ENCODE measurements at regions not wholly inside any gene's neighbourhood (a gene's known extent, or its start where the extent isn't known, plus 50 kb on each side); places are given as distances from the start of the nearest gene placed in this dataset.

DNA sequence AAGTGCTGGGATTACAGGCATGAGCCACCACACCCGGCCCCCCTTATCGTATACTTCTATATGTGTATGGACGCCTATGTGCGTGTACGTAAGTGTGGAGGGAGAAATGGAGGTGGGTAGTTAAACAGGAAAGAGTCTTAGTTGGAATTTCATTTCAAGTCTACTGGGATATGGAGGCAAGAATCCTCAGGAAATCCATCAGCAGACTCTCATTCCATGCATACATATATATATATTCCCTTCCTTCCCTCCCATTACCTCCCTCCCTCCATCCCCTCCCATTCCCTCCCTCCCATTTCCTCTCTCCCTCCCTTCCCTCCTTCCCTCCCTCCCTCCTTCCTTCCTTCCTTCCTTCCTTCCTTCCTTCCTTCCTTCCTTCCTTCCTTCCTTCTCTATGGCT is 391.7 kb upstream of the RBFOX1 start:
- Histone ChIP-seq H3K27me3 (no peaks in the 10 kb centered on the region), H3K9me3 (no peaks in the 10 kb centered on the region), H3K27ac (no peak overlapping the region), H3K4me3 (no peak overlapping the region), H3K4me1 (no peaks in the 10 kb centered on the region), H3K36me3 (no peaks in the 10 kb centered on the region)
- ATAC-seq (no peak), DNase-seq (no peak)
- no peak for TF ChIP-seq POLR2A (IDR thresholded peaks at IDR 0.05)
- TF ChIP-seq, protein P1, sequence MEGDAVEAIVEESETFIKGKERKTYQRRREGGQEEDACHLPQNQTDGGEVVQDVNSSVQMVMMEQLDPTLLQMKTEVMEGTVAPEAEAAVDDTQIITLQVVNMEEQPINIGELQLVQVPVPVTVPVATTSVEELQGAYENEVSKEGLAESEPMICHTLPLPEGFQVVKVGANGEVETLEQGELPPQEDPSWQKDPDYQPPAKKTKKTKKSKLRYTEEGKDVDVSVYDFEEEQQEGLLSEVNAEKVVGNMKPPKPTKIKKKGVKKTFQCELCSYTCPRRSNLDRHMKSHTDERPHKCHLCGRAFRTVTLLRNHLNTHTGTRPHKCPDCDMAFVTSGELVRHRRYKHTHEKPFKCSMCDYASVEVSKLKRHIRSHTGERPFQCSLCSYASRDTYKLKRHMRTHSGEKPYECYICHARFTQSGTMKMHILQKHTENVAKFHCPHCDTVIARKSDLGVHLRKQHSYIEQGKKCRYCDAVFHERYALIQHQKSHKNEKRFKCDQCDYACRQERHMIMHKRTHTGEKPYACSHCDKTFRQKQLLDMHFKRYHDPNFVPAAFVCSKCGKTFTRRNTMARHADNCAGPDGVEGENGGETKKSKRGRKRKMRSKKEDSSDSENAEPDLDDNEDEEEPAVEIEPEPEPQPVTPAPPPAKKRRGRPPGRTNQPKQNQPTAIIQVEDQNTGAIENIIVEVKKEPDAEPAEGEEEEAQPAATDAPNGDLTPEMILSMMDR (IDR thresholded peaks at IDR 0.05 in 4 of 5, conservative IDR thresholded peaks at IDR 0.05 in 1 of 5): no peak
- in situ Hi-C loops (cut with MboI; ENCODE audit: low sequenced_read_pairs in 4 of 4) (no loop called here), intact Hi-C loops (cut with DNase I; ENCODE audit: low total_unique reads) (no loop called here)

DNA sequence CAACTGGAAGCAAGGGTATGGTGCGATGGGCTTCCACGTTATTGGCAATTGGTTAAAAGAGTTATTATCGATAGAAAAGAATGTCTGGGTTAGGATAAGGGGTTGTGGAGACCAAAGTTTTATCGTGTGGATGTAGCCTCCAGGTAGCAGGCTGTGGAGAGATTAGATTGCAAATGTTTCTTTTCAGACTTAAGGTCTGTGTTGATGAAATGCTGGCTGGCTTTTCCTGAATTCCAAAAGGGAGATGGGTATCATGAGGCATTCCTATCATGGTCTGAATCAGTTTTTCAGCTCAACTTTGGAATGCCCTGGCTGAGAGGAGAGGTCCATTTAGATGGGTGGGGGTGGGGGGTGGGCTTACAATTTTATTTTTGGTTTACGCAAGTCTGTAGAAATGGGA is 395.0 kb upstream of the RBFOX1 start:
- DNase-seq (no peak), ATAC-seq (no peak)
- intact Hi-C loops (cut with DNase I; ENCODE audit: low total_unique reads): no loop called here
- Histone ChIP-seq H3K36me3 (no peaks in the 10 kb centered on the region), H3K4me1 (no peaks in the 10 kb centered on the region), H3K4me3 (no peak overlapping the region), H3K9me3 (no peaks in the 10 kb centered on the region), H3K27me3 (no peaks in the 10 kb centered on the region), H3K27ac (no peak overlapping the region)
- in situ Hi-C loops (cut with MboI; ENCODE audit: low sequenced_read_pairs in 4 of 4): no loop called here
- TF ChIP-seq POLR2A (IDR thresholded peaks at IDR 0.05): no peak
- TF ChIP-seq, protein P1 (IDR thresholded peaks at IDR 0.05 in 4 of 5, conservative IDR thresholded peaks at IDR 0.05 in 1 of 5): no peak

DNA sequence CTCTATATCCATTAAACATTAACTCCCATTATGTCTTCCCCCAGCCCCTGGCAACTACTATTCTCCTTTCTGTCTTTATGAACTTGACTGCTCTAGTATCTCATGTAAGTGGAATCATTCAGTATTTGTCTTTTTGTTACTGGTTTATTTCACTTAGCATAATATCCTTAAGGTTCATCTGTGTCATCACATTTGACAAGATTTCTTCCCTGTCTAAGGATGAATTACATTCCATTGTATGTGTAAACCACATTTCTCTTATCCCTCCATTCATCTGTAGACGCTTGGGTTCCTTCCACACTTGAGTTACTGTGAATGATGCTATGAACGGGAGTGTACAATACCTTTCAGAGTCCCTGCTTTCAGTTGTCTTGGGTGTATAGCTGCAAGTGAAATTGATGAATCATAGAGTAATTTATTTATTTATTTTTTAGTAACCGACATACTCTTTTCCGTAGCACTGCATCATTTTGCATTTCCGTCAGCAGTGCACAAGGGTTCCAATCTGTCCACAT is 399.7 kb upstream of the RBFOX1 start:
- no peak overlapping the region for H3K27ac ChIP-seq
- ATAC-seq (no peak), DNase-seq (no peak)
- H3K4me1 ChIP-seq: no peaks in the 10 kb centered on the region
- in situ Hi-C loops (cut with MboI; ENCODE audit: low sequenced_read_pairs in 4 of 4): no loop called here
- H3K4me3 ChIP-seq: no peak overlapping the region
- TF ChIP-seq POLR2A (IDR thresholded peaks at IDR 0.05): no peak
- TF ChIP-seq, protein P1 (IDR thresholded peaks at IDR 0.05 in 4 of 5, conservative IDR thresholded peaks at IDR 0.05 in 1 of 5): no peak
- intact Hi-C loops (cut with DNase I; ENCODE audit: low total_unique reads): no loop called here
- no peaks in the 10 kb centered on the region for H3K36me3 ChIP-seq
- H3K9me3 ChIP-seq: no peaks in the 10 kb centered on the region
- no peaks in the 10 kb centered on the region for H3K27me3 ChIP-seq

DNA sequence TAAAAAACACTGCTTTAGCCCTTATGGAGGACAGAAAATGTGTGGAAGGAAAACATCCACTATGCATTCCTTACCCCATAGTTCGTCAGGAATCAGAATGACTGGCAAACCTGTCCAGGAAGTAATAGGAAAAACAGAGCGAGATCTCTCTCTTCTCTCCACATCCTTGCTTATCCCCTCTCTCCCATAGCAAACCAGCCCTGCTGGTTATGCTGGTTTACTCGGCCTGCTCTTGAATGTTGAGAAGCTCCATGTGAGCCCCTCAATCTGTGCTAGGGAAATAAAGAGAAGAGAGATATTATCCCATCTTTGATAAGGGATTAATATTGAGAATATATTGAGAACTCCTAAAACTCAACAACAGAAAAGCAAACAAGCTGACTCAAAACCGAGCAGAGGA is 402.8 kb upstream of the RBFOX1 start:
- Histone ChIP-seq H3K4me1 (no peaks in the 10 kb centered on the region), H3K9me3 (no peaks in the 10 kb centered on the region), H3K27me3 (no peaks in the 10 kb centered on the region), H3K4me3 (no peak overlapping the region), H3K27ac (no peak overlapping the region), H3K36me3 (no peaks in the 10 kb centered on the region)
- intact Hi-C loops (cut with DNase I; ENCODE audit: low total_unique reads) (no loop called here), in situ Hi-C loops (cut with MboI; ENCODE audit: low sequenced_read_pairs in 4 of 4) (no loop called here)
- ATAC-seq: no peak
- no peak for TF ChIP-seq POLR2A (IDR thresholded peaks at IDR 0.05)
- TF ChIP-seq, protein P1 (IDR thresholded peaks at IDR 0.05 in 4 of 5, conservative IDR thresholded peaks at IDR 0.05 in 1 of 5): no peak
- no peak for DNase-seq

DNA sequence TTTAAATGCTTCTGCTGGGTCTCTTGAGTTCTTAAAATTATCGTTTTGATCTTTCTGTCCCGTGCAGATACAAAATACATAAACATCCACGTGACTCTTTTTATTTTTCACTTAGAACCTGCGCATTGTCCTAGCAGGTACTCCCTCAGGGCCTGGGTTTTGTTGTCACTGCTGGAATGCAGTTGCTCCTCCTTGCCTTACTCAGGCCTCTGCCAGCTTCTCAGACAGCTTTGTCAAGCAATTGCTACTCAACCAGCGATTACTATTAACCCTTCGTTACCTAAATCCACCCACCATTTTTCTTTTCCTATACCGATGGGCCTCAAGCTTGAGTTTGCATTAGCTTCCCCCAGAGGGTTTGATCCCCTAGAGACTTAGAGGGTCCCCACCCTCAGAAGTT is 405.9 kb upstream of the RBFOX1 start:
- no peaks in the 10 kb centered on the region for H3K9me3 ChIP-seq
- intact Hi-C loops (cut with DNase I; ENCODE audit: low total_unique reads): no loop called here
- DNase-seq (no peak), ATAC-seq (no peak)
- H3K27me3 ChIP-seq: no peaks in the 10 kb centered on the region
- H3K36me3 ChIP-seq: no peaks in the 10 kb centered on the region
- H3K4me3 ChIP-seq: no peak overlapping the region
- in situ Hi-C loops (cut with MboI; ENCODE audit: low sequenced_read_pairs in 4 of 4): no loop called here
- TF ChIP-seq, protein P1 (IDR thresholded peaks at IDR 0.05 in 4 of 5, conservative IDR thresholded peaks at IDR 0.05 in 1 of 5): no peak
- TF ChIP-seq POLR2A (IDR thresholded peaks at IDR 0.05): no peak
- no peaks in the 10 kb centered on the region for H3K4me1 ChIP-seq
- no peak overlapping the region for H3K27ac ChIP-seq
